OCI-LY1 (cell line): ENCODE measurements at regions not wholly inside any gene's neighbourhood (a gene's known extent, or its start where the extent isn't known, plus 50 kb on each side); places are given as distances from the start of the nearest gene placed in this dataset.

Experiments used
- H2AFZ ChIP-seq: fragments of 200-600 bp; sonication (generic), shearing (Covaris generic); 2 replicates; pipeline ENCODE4 v1.6.0; 2014; ENCODE audit warnings: antibody characterized with exemption, mild to moderate bottlenecking, low read length
- H3F3A ChIP-seq: fragments of 200-600 bp; sonication (generic), shearing (Covaris generic); 2 replicates; pipeline ENCODE4 v1.6.0; 2014; ENCODE audit warnings: mild to moderate bottlenecking, antibody characterized with exemption, low read length, moderate library complexity; ENCODE audit not compliant: insufficient read depth
- H3K27ac ChIP-seq: fragments of 200-600 bp; sonication (generic); 2 replicates; pipeline ENCODE4 v1.5.1; 2014; ENCODE audit warnings: low read length, mixed run types, mild to moderate bottlenecking, low read depth; ENCODE audit not compliant: poor library complexity, severe bottlenecking
- H3K27me3 ChIP-seq: fragments of 200-600 bp; sonication (generic); 2 replicates; pipeline ENCODE4 v1.6.0; 2014; ENCODE audit warnings: antibody characterized with exemption, mild to moderate bottlenecking, low read length, moderate library complexity; ENCODE audit not compliant: insufficient read depth
- H3K36me3 ChIP-seq: fragments of 200-600 bp; sonication (generic); 2 replicates; pipeline ENCODE4 v1.6.1; 2014; ENCODE audit warnings: mild to moderate bottlenecking, antibody characterized with exemption, low read length, moderate library complexity, mixed read lengths; ENCODE audit not compliant: insufficient read depth
- H3K4me1 ChIP-seq: fragments of 200-600 bp; sonication (generic); 2 replicates; pipeline ENCODE4 v1.5.1; 2014; ENCODE audit warnings: mild to moderate bottlenecking, low read length, moderate library complexity; ENCODE audit not compliant: insufficient read depth, severe bottlenecking
- H3K4me2 ChIP-seq: fragments of 200-600 bp; sonication (generic), shearing (Covaris generic); 2 replicates; pipeline ENCODE4 v1.6.1; 2014; ENCODE audit warnings: low read length
- H3K4me3 ChIP-seq: fragments of 200-600 bp; sonication (generic); 2 replicates; pipeline ENCODE4 v1.5.1; 2014; ENCODE audit warnings: low read length, low read depth, mild to moderate bottlenecking, mixed read lengths; ENCODE audit not compliant: poor library complexity, severe bottlenecking
- H3K79me2 ChIP-seq: fragments of 200-600 bp; shearing (Covaris generic); 2 replicates; pipeline ENCODE4 v1.6.1; 2016; ENCODE audit warnings: mixed run types, low read length, mixed read lengths; ENCODE audit not compliant: insufficient read depth
- H3K9ac ChIP-seq: fragments of 200-600 bp; sonication (generic), shearing (Covaris generic); 2 replicates; pipeline ENCODE4 v1.6.1; 2014; ENCODE audit warnings: mild to moderate bottlenecking, low read length, mixed read lengths
- H3K9me2 ChIP-seq: fragments of 200-600 bp; sonication (generic), shearing (Covaris generic); 2 replicates; pipeline ENCODE4 v1.6.1; 2014; ENCODE audit warnings: low read depth, mild to moderate bottlenecking, low read length, mixed read lengths
- H3K9me3 ChIP-seq: fragments of 200-600 bp; shearing (Covaris generic); 2 replicates; pipeline ENCODE4 v1.6.1; 2014; ENCODE audit warnings: low read length, mixed read lengths
- H4K20me1 ChIP-seq: fragments of 200-600 bp; sonication (generic), shearing (Covaris generic); 2 replicates; pipeline ENCODE4 v1.6.0; 2016; ENCODE audit warnings: mild to moderate bottlenecking, low read length; ENCODE audit not compliant: insufficient read depth
- EZH2 ChIP-seq: fragments of 200-600 bp; sonication (generic), shearing (Covaris generic); IDR thresholded peaks from 2 replicates; pipeline ENCODE4 v1.8.0; 2017; ENCODE audit warnings: borderline replicate concordance, mixed run types, mild to moderate bottlenecking, antibody characterized with exemption, low read length, moderate library complexity, mixed read lengths
- TF ChIP-seq, protein P1 (sequence below): fragments of 200-600 bp; sonication (generic), shearing (Covaris generic); IDR thresholded peaks from 2 replicates; pipeline ENCODE4 v1.5.1; 2017; ENCODE audit warnings: mild to moderate bottlenecking, antibody characterized with exemption, low read length, moderate library complexity, mixed read lengths

DNA sequence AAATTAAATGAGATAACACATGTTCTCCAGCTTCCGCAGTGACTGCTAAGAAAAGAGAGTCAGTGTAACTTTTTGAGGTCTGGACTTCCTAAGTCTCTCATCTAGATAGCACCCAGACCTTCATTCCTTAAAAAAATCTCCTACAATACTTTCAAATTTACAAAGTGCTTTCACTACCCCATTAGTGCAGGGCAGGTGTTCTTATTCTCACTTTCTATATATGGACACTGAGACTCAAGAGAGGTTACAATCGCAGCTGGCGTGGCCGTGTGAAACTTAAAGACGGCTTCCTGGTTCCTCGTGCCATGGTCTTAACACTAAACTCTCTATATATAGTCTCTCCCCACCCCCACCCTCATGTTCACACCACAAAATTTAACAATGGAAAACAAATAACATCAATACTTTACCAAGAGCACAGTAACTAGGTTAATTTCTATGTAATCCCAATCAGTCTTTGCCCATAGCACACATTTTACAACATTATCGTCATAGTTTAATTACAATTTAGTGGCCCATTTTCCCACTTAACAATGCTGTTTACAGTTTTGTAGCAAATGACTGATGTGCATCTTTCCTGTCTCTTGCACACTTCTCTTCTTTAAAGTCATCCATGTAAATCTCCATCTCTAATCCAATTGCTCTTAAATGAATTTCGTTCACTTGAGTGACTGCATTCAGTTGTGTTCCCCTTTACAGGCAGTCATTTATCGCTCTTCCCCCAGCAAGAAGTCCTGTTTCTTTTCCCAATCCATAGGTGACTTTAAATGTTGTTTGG is 78.8 kb upstream of the ARID1B start:
- peak overlapping the region; percentile 22 for H3K4me3 ChIP-seq
- peaks cover 72% of the 10 kb centered on the region for H3K4me1 ChIP-seq
- no peaks in the 10 kb centered on the region for H3K36me3 ChIP-seq
- H3K9ac ChIP-seq, result peak overlapping the region; percentile 49
- no peak for TF ChIP-seq EZH2
- TF ChIP-seq, protein P1, sequence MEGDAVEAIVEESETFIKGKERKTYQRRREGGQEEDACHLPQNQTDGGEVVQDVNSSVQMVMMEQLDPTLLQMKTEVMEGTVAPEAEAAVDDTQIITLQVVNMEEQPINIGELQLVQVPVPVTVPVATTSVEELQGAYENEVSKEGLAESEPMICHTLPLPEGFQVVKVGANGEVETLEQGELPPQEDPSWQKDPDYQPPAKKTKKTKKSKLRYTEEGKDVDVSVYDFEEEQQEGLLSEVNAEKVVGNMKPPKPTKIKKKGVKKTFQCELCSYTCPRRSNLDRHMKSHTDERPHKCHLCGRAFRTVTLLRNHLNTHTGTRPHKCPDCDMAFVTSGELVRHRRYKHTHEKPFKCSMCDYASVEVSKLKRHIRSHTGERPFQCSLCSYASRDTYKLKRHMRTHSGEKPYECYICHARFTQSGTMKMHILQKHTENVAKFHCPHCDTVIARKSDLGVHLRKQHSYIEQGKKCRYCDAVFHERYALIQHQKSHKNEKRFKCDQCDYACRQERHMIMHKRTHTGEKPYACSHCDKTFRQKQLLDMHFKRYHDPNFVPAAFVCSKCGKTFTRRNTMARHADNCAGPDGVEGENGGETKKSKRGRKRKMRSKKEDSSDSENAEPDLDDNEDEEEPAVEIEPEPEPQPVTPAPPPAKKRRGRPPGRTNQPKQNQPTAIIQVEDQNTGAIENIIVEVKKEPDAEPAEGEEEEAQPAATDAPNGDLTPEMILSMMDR, result no peak
- no peaks in the 10 kb centered on the region for H3K9me2 ChIP-seq
- H3F3A ChIP-seq, result no peaks in the 10 kb centered on the region
- H2AFZ ChIP-seq, result 0 out of 2 replicates have a peak overlapping the region, but pooled peaks have one; percentile 42
- no peaks in the 10 kb centered on the region for H3K9me3 ChIP-seq
- no peaks in the 10 kb centered on the region for H3K27me3 ChIP-seq
- H3K79me2 ChIP-seq, result no peaks in the 10 kb centered on the region
- peak overlapping the region; percentile 95 for H3K27ac ChIP-seq
- H4K20me1 ChIP-seq, result no peaks in the 10 kb centered on the region
- peak overlapping the region; percentile 63 for H3K4me2 ChIP-seq

- H3K4me1 ChIP-seq, result peaks cover 61% of the 10 kb centered on the region
- H3K4me2 ChIP-seq, result peak overlapping the region; percentile 63
- no peaks in the 10 kb centered on the region for H4K20me1 ChIP-seq
- no peaks in the 10 kb centered on the region for H3F3A ChIP-seq
- H3K27ac ChIP-seq, result peak overlapping the region; percentile 95
- no peaks in the 10 kb centered on the region for H3K9me2 ChIP-seq
- no peaks in the 10 kb centered on the region for H3K79me2 ChIP-seq
- no peaks in the 10 kb centered on the region for H3K36me3 ChIP-seq
- peak overlapping the region; percentile 22 for H3K4me3 ChIP-seq
- H3K9ac ChIP-seq, result peak overlapping the region; percentile 49
- H2AFZ ChIP-seq, result no peak overlapping the region
- TF ChIP-seq EZH2, result no peak
- TF ChIP-seq, protein P1, result no peak
- no peaks in the 10 kb centered on the region for H3K9me3 ChIP-seq
- H3K27me3 ChIP-seq, result no peaks in the 10 kb centered on the region
Measured at GRCh38 chr6:156697225-156697830, 79.8 kb upstream of the ARID1B start.

- TF ChIP-seq, protein P1, result no peak
- no peak for TF ChIP-seq EZH2
- Histone ChIP-seq H3K9ac (no peak overlapping the region), H3K4me1 (peaks cover 54% of the 10 kb centered on the region)
Measured at GRCh38 chr6:156695742-156696141, 81.4 kb upstream of the ARID1B start.

More at GRCh38 chr6:156695742-156696141, 81.4 kb upstream of the ARID1B start:
- Histone ChIP-seq H3K27me3 (no peaks in the 10 kb centered on the region), H3K79me2 (no peaks in the 10 kb centered on the region), H2AFZ (no peak overlapping the region), H3K4me3 (no peak overlapping the region), H3K27ac (peak overlapping the region; percentile 17), H3F3A (no peaks in the 10 kb centered on the region), H3K9me3 (no peaks in the 10 kb centered on the region), H3K9me2 (no peaks in the 10 kb centered on the region), H3K4me2 (no peak overlapping the region), H3K36me3 (no peaks in the 10 kb centered on the region), H4K20me1 (no peaks in the 10 kb centered on the region)
